H1 (cell line): ENCODE measurements at regions not wholly inside any gene's neighbourhood (a gene's known extent, or its start where the extent isn't known, plus 50 kb on each side); places are given as distances from the start of the nearest gene placed in this dataset.
A peak's percentile ranks its signal among the peaks of the same experiment; 100 is the strongest.

Source experiments
- CTCF ChIA-PET: fragments of 300-600 bp; sonication (Branson Sonifier 250); formaldehyde crosslinking; loops from one replicate; lab custom pipeline; 2021; ENCODE audit not compliant: partially characterized antibody; lab: Charles Lee
- POLR2A ChIA-PET: fragments of 300-600 bp; sonication (Branson Sonifier 250); formaldehyde crosslinking; loops from one replicate; lab custom pipeline; 2021; ENCODE audit warnings: inconsistent platforms; ENCODE audit not compliant: partially characterized antibody; lab: Charles Lee
- DNase-seq, 2 experiments: peaks; one replicate each; pipeline versions ENCODE4 v3.0.0 to v3.0.0-alpha.2; 2010 to 2022; ENCODE audit warnings: low spot score in 2 of 2, low read depth in 1 of 2, mixed read lengths in 1 of 2
- FAIRE-seq: peaks from 2 replicates; lab custom pipeline; 2011; peaks lifted over from hg19 to GRCh38; lab: Jason Lieb, UNC
- H2AFZ ChIP-seq: 2 replicates; pipeline ENCODE4 v1.8.1; 2012; ENCODE audit warnings: low read length, inconsistent platforms
- H2AK5ac ChIP-seq: 2 replicates; pipeline ENCODE4 v1.6.1; 2013; ENCODE audit warnings: low read depth, low read length
- H2BK120ac ChIP-seq: replicated peaks from 2 replicates; pipeline ENCODE3; 2013; ENCODE audit warnings: low read depth, low read length, inconsistent platforms
- H2BK12ac ChIP-seq: 2 replicates; pipeline ENCODE4 v1.6.1; 2013; ENCODE audit warnings: low read depth, low read length
- H2BK15ac ChIP-seq: 2 replicates; pipeline ENCODE4 v1.6.1; 2013; ENCODE audit warnings: low read length
- H2BK20ac ChIP-seq: 2 replicates; pipeline ENCODE4 v1.6.1; 2013; ENCODE audit warnings: low read length
- H2BK5ac ChIP-seq: 2 replicates; pipeline ENCODE4 v1.6.1; 2013; ENCODE audit warnings: low read depth, low read length
- H3K14ac ChIP-seq: 2 replicates; pipeline ENCODE4 v1.6.1; 2013; ENCODE audit warnings: inconsistent platforms; ENCODE audit not compliant: insufficient read length
- H3K18ac ChIP-seq: 2 replicates; pipeline ENCODE4 v1.6.1; 2013; ENCODE audit warnings: low read length; ENCODE audit errors: extremely low read depth
- H3K23ac ChIP-seq: 2 replicates; pipeline ENCODE4 v1.6.1; 2013; ENCODE audit warnings: inconsistent platforms; ENCODE audit not compliant: insufficient read length
- H3K23me2 ChIP-seq: 2 replicates; pipeline ENCODE4 v1.6.1; 2013; ENCODE audit warnings: low read depth, low read length
- H3K27ac ChIP-seq: 2 replicates; pipeline ENCODE4 v1.6.1; 2011; ENCODE audit warnings: low read depth, low read length, inconsistent platforms
- H3K27me3 ChIP-seq, 4 experiments: replicated peaks in 1 of 4; 1 replicate in 1 of 4; 2 replicates in 3 of 4; pipeline versions ENCODE4 v1.6.1 to v1.8.1; 2011 to 2013; ENCODE audit warnings: low read length in 3 of 4, mild to moderate bottlenecking in 3 of 4, inconsistent platforms in 2 of 4, mixed read lengths in 2 of 4, moderate library complexity in 1 of 4; ENCODE audit not compliant: control insufficient read depth in 3 of 4, insufficient read depth in 3 of 4; ENCODE audit errors: extremely low read depth in 1 of 4
- H3K36me3 ChIP-seq, 4 experiments: 2 replicates each; pipeline versions ENCODE4 v1.6.1 to v1.8.1; 2011 to 2013; ENCODE audit warnings: mild to moderate bottlenecking in 4 of 4, low read length in 3 of 4, moderate library complexity in 2 of 4, control low read depth in 1 of 4, inconsistent platforms in 1 of 4; ENCODE audit not compliant: insufficient read depth in 4 of 4, control insufficient read depth in 2 of 4
- H3K4ac ChIP-seq: replicated peaks from 2 replicates; pipeline ENCODE3; 2013; ENCODE audit warnings: low read length, low read depth, mixed read lengths, inconsistent platforms; ENCODE audit not compliant: insufficient read length
- H3K4me1 ChIP-seq, 4 experiments: replicated peaks in 1 of 4; 1 replicate in 1 of 4; 2 replicates in 3 of 4; pipeline versions ENCODE4 v1.6.1 to v1.8.1; 2011 to 2013; ENCODE audit warnings: low read length in 3 of 4, inconsistent platforms in 2 of 4, mixed read lengths in 1 of 4; ENCODE audit not compliant: insufficient read depth in 4 of 4, control insufficient read depth in 3 of 4
- H3K4me2 ChIP-seq, 2 experiments: 2 replicates each; pipeline versions ENCODE4 v1.6.1 to v1.8.1; 2011 to 2013; ENCODE audit warnings: low read depth in 2 of 2, low read length in 2 of 2, control low read depth in 1 of 2, inconsistent platforms in 1 of 2, mild to moderate bottlenecking in 1 of 2; ENCODE audit not compliant: insufficient read depth in 1 of 2
- H3K4me3 ChIP-seq, 4 experiments: fragments of 200-600, 300-600 bp in 1 of 4; sonication (generic), shearing (Covaris generic), sonication (Bioruptor Twin) in 1 of 4; 2 replicates each; pipeline versions ENCODE4 v1.5.1 to v1.8.1; 2011 to 2016; ENCODE audit warnings: low read length in 4 of 4, low read depth in 3 of 4, control low read depth in 2 of 4, inconsistent platforms in 2 of 4, mild to moderate bottlenecking in 2 of 4, mixed read lengths in 1 of 4, moderate library complexity in 1 of 4; ENCODE audit not compliant: insufficient read depth in 2 of 4; ENCODE audit errors: extremely low read depth in 1 of 4
- H3K56ac ChIP-seq: replicated peaks from 2 replicates; pipeline ENCODE3; 2013; ENCODE audit warnings: low read depth, mild to moderate bottlenecking, mixed read lengths, low read length, inconsistent platforms; ENCODE audit not compliant: insufficient read length
- H3K79me1 ChIP-seq: 2 replicates; pipeline ENCODE4 v1.6.1; 2013; ENCODE audit warnings: low read depth, low read length, control low read depth
- H3K79me2 ChIP-seq, 2 experiments: 2 replicates each; pipeline versions ENCODE4 v1.6.1 to v1.8.1; 2012 to 2013; ENCODE audit warnings: low read length in 2 of 2, mild to moderate bottlenecking in 2 of 2, inconsistent platforms in 1 of 2; ENCODE audit not compliant: insufficient read depth in 2 of 2, control insufficient read depth in 1 of 2
- H3K9ac ChIP-seq, 4 experiments: replicated peaks in 1 of 4; 1 replicate in 1 of 4; 2 replicates in 3 of 4; pipeline versions ENCODE4 v1.6.1 to v1.8.1; 2011 to 2013; ENCODE audit warnings: low read depth in 3 of 4, low read length in 3 of 4, control low read depth in 2 of 4, mild to moderate bottlenecking in 2 of 4, moderate library complexity in 2 of 4, inconsistent platforms in 1 of 4; ENCODE audit errors: extremely low read depth in 1 of 4
- H3K9me3 ChIP-seq, 2 experiments: 2 replicates each; pipeline versions ENCODE4 v1.6.1 to v1.8.1; 2012 to 2013; ENCODE audit warnings: mild to moderate bottlenecking in 2 of 2, moderate library complexity in 2 of 2, control low read depth in 1 of 2, inconsistent platforms in 1 of 2, low read depth in 1 of 2, low read length in 1 of 2, mixed read lengths in 1 of 2; ENCODE audit not compliant: insufficient read depth in 2 of 2
- H4K20me1 ChIP-seq, 2 experiments: replicated peaks in 1 of 2; 2 replicates each; pipeline versions ENCODE3 to v1.8.1; 2011 to 2013; ENCODE audit warnings: inconsistent platforms in 2 of 2, low read length in 2 of 2, mild to moderate bottlenecking in 1 of 2; ENCODE audit not compliant: insufficient read depth in 2 of 2, control insufficient read depth in 1 of 2
- H4K5ac ChIP-seq: 2 replicates; pipeline ENCODE4 v1.6.1; 2013; ENCODE audit warnings: low read length, low read depth, mixed read lengths, inconsistent platforms; ENCODE audit not compliant: insufficient read length
- H4K8ac ChIP-seq: 2 replicates; pipeline ENCODE4 v1.8.0; 2013; ENCODE audit warnings: mild to moderate bottlenecking, moderate library complexity, low read length, inconsistent platforms; ENCODE audit not compliant: insufficient read depth; ENCODE audit errors: extremely low read depth
- H4K91ac ChIP-seq: replicated peaks from 2 replicates; pipeline ENCODE3; 2013; ENCODE audit warnings: low read length, mixed read lengths, inconsistent platforms; ENCODE audit not compliant: insufficient read length
- EP300 ChIP-seq, 2 experiments: IDR thresholded peaks; 1 replicate in 1 of 2; 2 replicates in 1 of 2; pipeline ENCODE4 v1.6.1; 2011 to 2012; ENCODE audit warnings: low read depth in 2 of 2, low read length in 2 of 2, mild to moderate bottlenecking in 2 of 2, borderline replicate concordance in 1 of 2, inconsistent platforms in 1 of 2, moderate library complexity in 1 of 2
- HDAC6 ChIP-seq: IDR thresholded peaks from one replicate; pipeline ENCODE4 v1.7.1; 2012; ENCODE audit warnings: low read depth, mild to moderate bottlenecking, inconsistent platforms, low read length, moderate library complexity
- NANOG ChIP-seq: IDR thresholded peaks from 2 replicates; pipeline ENCODE4 v1.6.1; 2011; ENCODE audit warnings: low read length, low read depth, mild to moderate bottlenecking, inconsistent platforms; ENCODE audit not compliant: insufficient read depth, poor library complexity, severe bottlenecking
- POLR2AphosphoS5 ChIP-seq: IDR thresholded peaks from 2 replicates; pipeline ENCODE4 v1.6.1; 2011; ENCODE audit warnings: low read depth, low read length
- RAD21 ChIP-seq, 2 experiments: IDR thresholded peaks in 1 of 2; conservative IDR thresholded peaks in 1 of 2; 2 replicates each; pipeline ENCODE4 v1.6.1; 2011; ENCODE audit warnings: low read depth in 2 of 2, low read length in 2 of 2, improper control_type of control experiment in 1 of 2, inconsistent platforms in 1 of 2, mild to moderate bottlenecking in 1 of 2, moderate library complexity in 1 of 2
- WGBS, 2 experiments: shearing (Covaris generic) in 1 of 2; methylation state at CpG; one replicate each; pipeline versions ENCODE4 v1.1.6 to v1.1.7; 2013 to 2015; ENCODE audit warnings: low lambda C conversion rate in 2 of 2, mixed read lengths in 2 of 2, inconsistent platforms in 1 of 2, low coverage in 1 of 2, missing lambda C conversion rate in 1 of 2; ENCODE audit not compliant: insufficient replicate concordance in 2 of 2, insufficient coverage in 1 of 2, insufficient read length in 1 of 2; ENCODE audit errors: extremely low coverage in 1 of 2, missing lambda C conversion rate in 1 of 2; 5-methylcytosine and 5-hydroxymethylcytosine counted together
- TF ChIP-seq, protein P1 (sequence below): IDR thresholded peaks from 2 replicates; pipeline ENCODE4 v1.6.1; 2012; ENCODE audit warnings: inconsistent platforms
- TF ChIP-seq, protein P2 (sequence below), 3 experiments: IDR thresholded peaks; 1 replicate in 2 of 3; 2 replicates in 1 of 3; pipeline versions ENCODE4 v1.5.1 to v1.6.1; 2011; ENCODE audit warnings: low read length in 3 of 3, mild to moderate bottlenecking in 3 of 3, inconsistent platforms in 2 of 3, low read depth in 1 of 3, moderate library complexity in 1 of 3; ENCODE audit not compliant: insufficient read depth in 1 of 3; ENCODE audit errors: control extremely low read depth in 1 of 3

DNA sequence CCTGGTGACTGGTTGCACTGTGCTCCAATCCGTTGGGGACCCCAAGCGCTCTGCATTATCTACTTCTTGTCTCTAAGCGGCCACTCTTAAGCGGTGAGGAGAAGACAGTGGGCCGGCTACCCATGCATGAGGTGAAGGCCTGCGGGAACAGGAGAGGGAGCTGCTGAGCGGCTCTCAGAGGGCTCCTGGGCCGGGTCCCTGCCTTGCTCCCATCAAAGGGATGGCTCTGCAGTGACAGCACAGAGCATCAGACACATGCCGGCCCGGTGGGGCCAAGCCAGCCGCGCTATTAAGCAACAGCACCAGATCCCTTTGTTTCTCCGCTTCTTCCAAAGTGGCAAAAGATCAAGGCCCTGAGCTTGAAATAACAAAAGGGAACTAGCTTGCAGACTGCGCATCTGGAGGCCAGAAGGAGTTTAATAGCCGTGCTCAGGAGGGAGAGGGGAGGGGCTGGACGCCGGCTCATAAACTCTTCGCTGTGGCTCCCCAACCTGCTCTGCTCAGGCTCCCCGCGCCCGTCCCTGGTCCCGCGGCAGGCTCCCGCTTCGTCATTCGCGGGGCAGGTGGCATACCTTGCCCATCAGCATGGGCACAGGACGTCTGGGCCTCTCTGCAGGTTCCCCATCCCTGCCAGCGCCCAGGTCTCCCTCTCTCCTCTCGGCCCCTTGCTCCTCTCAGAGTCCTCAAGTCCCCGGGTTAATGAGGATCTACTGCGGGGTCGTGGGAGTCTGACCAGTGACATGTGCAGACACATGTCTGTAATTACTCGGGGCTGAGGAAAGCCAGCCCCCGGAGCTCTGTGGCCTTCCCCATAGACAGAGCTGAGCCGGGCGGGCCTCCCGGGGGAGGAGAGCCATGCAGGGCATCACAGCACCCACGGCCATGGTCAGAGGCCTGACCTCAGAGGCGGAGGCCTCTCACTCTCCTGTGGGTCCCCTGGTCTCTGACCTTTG, 96.7 kb downstream of the ASB1 start:
- ChIA-PET POLR2A (no interaction called here), CTCF (interaction anchor here (0.6 to 1.9 kb wide), 2 partner anchors 50 kb away, joined by 3 to 5 read pairs; no protein-coding TSS in a partner anchor)
- no peak overlapping the region for H2BK12ac ChIP-seq
- no peak overlapping the region for H2AK5ac ChIP-seq
- H2BK15ac ChIP-seq, result no peak overlapping the region
- no peaks in the 10 kb centered on the region for H3K36me3 ChIP-seq
- H3K23me2 ChIP-seq, result peaks cover 11% of the 10 kb centered on the region; the same call in 1 of the 2 replicates
- H4K5ac ChIP-seq, result no peak overlapping the region
- H3K27me3 ChIP-seq, result no peaks in the 10 kb centered on the region
- H3K4ac ChIP-seq, result no peak overlapping the region
- H3K79me2 ChIP-seq, result no peaks in the 10 kb centered on the region
- H4K91ac ChIP-seq, result no peak overlapping the region
- H2BK120ac ChIP-seq, result no peak overlapping the region
- H2BK20ac ChIP-seq, result no peak overlapping the region
- H3K14ac ChIP-seq, result no peak overlapping the region
- no peak overlapping the region for H2AFZ ChIP-seq
- no peak overlapping the region for H3K18ac ChIP-seq
- H3K79me1 ChIP-seq, result no peaks in the 10 kb centered on the region
- H3K4me3 ChIP-seq, result no peak overlapping the region
- peaks cover 0 to 9% of the 10 kb centered on the region in 2 experiments for H4K20me1 ChIP-seq
- no peak overlapping the region for H3K9ac ChIP-seq
- DNase-seq, result peak; percentile 31 to 64
- H3K23ac ChIP-seq, result no peak overlapping the region
- no peak overlapping the region for H2BK5ac ChIP-seq
- H4K8ac ChIP-seq, result peak overlapping the region; percentile 51; the same call in 1 of the 2 replicates
- H3K4me2 ChIP-seq, result no peak overlapping the region
- FAIRE-seq, result no peak
- H3K27ac ChIP-seq, result no peak overlapping the region
- WGBS, 2 experiments, result 86% methylated on average over 37 of the region's 40 CpGs; no CpG with 5 or more reads in 1 of the 2 experiments
- H3K56ac ChIP-seq, result no peak overlapping the region
- H3K4me1 ChIP-seq, result no peaks in the 10 kb centered on the region; a peak in 2 of 7 replicates
- peaks cover 0 to 6% of the 10 kb centered on the region in 2 experiments; a peak in 1 of 4 replicates for H3K9me3 ChIP-seq
- TF ChIP-seq, protein P1, sequence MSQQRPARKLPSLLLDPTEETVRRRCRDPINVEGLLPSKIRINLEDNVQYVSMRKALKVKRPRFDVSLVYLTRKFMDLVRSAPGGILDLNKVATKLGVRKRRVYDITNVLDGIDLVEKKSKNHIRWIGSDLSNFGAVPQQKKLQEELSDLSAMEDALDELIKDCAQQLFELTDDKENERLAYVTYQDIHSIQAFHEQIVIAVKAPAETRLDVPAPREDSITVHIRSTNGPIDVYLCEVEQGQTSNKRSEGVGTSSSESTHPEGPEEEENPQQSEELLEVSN, result no peak
- no peak for TF ChIP-seq HDAC6
- TF ChIP-seq NANOG, result no peak
- no peak for TF ChIP-seq EP300 (IDR thresholded peaks at IDR 0.05; ENCODE audit: borderline replicate concordance in 1 of 2, low read depth in 2 of 2, low read length in 2 of 2)
- TF ChIP-seq, protein P2, sequence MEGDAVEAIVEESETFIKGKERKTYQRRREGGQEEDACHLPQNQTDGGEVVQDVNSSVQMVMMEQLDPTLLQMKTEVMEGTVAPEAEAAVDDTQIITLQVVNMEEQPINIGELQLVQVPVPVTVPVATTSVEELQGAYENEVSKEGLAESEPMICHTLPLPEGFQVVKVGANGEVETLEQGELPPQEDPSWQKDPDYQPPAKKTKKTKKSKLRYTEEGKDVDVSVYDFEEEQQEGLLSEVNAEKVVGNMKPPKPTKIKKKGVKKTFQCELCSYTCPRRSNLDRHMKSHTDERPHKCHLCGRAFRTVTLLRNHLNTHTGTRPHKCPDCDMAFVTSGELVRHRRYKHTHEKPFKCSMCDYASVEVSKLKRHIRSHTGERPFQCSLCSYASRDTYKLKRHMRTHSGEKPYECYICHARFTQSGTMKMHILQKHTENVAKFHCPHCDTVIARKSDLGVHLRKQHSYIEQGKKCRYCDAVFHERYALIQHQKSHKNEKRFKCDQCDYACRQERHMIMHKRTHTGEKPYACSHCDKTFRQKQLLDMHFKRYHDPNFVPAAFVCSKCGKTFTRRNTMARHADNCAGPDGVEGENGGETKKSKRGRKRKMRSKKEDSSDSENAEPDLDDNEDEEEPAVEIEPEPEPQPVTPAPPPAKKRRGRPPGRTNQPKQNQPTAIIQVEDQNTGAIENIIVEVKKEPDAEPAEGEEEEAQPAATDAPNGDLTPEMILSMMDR (IDR thresholded peaks at IDR 0.05; ENCODE audit: control extremely low read depth in 1 of 3, insufficient read depth in 1 of 3, low read depth in 1 of 3, low read length in 3 of 3), result peak; percentile 46 to 64 (median 53)
- TF ChIP-seq POLR2AphosphoS5, result no peak
- TF ChIP-seq RAD21 (IDR thresholded peaks at IDR 0.05 in 1 of 2, conservative IDR thresholded peaks at IDR 0.05 in 1 of 2; ENCODE audit: low read depth in 2 of 2, low read length in 2 of 2), result peak; percentile 55 to 63
